HG03521 (cell line): ENCODE measurements at regions not wholly inside any gene's neighbourhood (a gene's known extent, or its start where the extent isn't known, plus 50 kb on each side); places are given as distances from the start of the nearest gene placed in this dataset.

ENCODE experiments used
- ATAC-seq: cut with Tn5 transposase; IDR thresholded peaks from one replicate; pipeline ENCODE4 v1.9.1; 2021; ENCODE audit warnings: mild to moderate bottlenecking, moderate library complexity; ENCODE audit not compliant: unreplicated experiment

DNA sequence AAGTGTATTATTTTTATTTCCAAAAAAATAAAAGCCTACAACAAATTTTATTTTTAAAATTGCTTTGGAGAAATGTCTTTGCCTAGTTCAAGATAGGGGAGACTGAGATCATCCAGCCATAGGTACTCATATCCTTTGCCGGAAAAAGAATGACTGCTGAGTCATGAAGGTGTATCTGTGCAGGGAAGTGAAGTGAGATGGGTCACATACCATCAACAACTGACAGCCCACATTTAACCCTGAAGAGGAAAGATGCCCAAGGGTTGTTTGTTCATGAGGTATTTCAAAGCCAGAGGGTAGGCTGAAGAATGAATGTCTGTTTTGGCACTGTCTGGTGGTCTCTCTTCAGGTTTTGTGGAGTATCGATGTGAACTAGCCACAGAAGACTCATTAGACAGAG, 106.7 kb upstream of the TTC29 start:
- ATAC-seq = no peak

DNA sequence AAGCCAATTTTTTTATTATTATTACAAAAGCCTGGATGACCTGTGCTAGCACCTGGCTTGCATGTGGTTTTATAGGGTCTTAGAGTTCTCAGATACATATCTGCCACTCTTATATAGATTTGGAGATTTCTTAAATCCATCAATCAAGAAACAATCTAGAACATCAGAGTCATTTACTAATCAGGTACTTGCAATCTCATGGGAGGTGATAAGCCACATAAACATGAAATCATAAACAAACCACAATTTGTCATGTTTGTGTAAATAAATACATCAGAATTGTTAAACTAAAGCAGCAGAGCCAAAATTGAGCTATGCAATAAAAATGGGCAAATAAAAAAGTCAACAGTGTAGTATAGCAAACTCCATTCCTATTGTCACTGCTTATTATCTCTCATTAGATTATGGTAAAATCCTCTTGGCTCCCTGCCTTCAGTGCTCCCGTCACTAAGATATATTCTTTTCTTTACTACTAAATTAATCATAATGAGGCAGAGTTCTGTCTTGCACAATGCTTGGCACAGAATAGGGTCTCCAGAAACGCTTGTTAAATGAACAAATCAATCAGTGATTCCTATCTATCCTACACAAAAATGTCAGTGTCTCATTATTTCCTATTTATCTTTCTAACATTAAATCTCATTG, 108.7 kb upstream of the TTC29 start:
- no peak for ATAC-seq

DNA sequence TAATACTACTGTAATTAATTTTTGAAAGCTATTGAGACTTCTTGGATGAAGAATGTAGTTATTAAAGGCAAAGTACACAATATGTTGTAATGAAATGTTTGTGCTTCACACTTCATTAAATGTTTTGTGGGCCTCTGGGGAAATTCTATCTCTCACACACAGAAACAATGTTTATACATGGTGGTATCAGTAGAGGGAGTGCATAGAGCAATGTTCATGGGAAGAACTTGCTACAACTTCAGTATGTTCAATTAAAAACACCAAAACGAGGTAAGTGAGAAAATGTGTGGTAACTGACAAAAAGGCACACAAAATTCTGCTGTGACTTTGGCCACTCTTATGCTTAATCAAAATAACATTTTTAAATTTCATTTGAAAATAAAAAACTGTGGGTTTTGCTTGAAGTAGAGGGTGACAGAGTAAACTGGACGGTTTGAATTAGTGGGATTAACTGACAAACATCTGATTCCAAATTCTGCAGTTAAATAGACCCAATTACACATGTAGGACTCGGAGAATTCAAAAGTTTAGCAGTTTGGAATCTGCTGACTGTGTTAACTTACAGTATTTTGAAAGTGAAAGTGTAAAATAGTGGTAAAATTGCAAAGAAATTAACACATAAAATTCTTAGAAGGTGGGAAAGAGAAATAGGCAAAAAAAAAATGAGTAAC, 111.4 kb upstream of the TTC29 start:
- ATAC-seq = no peak

GRCh38 chr4:147057611-147058190, 112.0 kb upstream of the TTC29 start:
- no peak for ATAC-seq

- no peak for ATAC-seq
Measured at GRCh38 chr4:147059064-147059731, 113.5 kb upstream of the TTC29 start.

DNA sequence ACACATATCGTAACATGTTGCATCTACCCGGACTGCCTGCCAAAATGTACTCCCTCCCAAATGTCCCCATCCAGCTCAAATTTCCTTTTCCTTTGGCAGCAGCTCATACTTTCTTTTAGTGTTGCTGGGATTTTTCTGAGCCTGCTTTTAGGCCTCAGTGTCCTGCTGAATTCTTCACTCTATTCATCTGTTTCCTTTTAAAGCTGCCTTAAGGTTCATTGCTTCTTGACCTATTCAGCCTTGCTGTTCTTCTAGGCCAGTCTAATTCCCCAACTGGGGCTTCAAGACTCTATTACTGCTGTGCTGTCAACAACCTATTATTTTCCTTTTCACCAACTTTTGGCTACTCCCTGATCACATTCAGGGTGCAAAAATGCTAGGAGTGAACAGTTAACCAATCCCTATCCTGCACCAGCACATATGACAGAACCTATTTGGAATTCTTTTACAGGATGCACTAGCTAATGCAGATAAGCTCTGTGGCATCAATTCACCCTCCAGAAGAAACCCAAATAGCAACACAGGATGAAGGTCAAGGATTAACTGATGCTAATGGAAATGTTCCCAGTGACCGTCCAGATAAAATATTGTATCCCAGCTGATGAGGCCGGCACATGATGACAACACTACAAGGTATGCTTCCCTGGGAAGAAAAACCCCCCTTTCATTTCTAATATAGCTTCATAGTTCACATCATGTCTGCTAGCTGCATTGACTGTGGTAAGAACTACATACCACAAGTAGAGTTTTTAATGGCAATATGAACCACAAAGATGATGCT, 114.7 kb upstream of the TTC29 start:
- ATAC-seq = no peak

GRCh38 chr4:147064856-147065255, 119.2 kb upstream of the TTC29 start:
- ATAC-seq = no peak

GRCh38 chr4:147068564-147068963, 122.9 kb upstream of the TTC29 start:
- no peak for ATAC-seq

- ATAC-seq = no peak
Measured at GRCh38 chr4:147071209-147071740, 125.6 kb upstream of the TTC29 start.

DNA sequence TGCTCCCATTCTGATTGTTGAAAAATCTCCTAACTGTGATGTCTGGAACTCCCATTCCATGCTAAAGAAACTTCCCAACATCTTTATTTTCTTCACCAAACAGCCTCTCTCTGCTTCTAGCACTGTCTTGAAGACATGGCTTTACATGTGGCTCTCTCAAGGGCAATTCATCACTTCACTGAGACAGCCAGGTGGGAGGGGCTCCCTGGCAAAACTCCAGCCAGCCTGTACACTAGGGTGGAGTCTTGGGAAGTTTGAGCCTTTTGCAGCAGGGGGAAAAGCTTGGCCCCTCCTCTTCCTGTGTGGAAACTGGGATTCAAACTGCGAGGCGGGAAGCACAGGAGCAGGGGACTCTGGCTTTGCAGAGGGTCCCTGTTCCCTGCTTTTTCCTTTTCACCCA, 130.5 kb upstream of the TTC29 start:
- no peak for ATAC-seq

DNA sequence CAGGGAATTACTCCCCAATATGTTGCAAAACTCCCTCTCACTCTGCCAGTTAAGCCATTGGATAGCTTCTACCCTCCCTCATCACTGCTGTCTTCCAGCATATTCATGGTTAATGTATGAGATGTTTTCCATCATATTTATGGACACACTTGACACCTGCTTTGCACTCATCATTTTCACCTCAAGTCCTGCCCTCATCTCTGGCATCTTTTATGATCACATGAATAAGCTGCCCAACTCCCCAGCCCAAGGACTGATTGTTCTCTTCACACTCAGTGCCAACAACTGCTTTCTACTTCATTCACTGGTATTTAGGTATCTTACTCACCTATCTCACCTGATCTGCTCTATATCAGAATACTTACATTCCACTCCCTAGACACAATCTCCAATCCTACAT, 131.1 kb upstream of the TTC29 start:
- ATAC-seq = no peak

- ATAC-seq = no peak
Measured at GRCh38 chr4:147078362-147078761, 132.7 kb upstream of the TTC29 start.

GRCh38 chr4:147078875-147079658, 133.4 kb upstream of the TTC29 start:
- ATAC-seq = no peak

DNA sequence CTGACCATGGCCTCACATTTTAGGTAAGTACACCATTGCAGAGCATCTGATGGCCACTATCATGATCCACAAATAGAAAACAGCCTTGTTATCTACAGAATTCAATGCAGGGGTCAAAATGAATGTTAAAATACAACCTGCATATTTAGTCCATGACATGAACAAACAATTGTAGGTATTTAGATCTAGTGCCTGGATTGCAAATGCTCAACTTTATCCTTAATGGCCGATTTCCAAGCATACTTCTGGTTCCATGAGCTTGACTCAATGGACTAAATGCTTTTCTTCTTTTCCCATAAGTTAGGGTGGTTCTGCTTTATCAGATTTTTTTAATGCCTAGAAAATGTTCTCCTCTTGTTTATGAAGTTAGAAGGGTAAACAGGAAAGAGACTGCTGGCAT, 139.2 kb upstream of the TTC29 start:
- no peak for ATAC-seq

DNA sequence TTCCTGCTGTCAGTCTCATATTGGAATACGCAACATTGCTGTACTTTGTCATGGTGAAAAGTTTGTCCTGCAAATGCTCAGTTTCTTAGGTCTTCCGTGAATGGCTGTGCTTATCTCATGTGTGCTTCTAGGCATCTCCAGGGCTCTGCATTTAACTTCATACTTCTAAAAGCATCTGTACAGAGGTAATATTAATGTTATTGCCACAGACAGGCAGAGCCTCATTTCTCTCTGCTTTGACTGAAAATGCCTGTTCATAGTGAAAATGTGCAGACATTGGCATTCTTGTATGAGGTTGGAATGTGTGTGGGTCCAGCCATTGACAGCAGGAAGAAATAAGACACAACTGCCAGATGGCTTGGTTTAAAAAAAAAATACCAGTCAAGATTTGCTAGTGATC, 140.1 kb upstream of the TTC29 start:
- no peak for ATAC-seq

DNA sequence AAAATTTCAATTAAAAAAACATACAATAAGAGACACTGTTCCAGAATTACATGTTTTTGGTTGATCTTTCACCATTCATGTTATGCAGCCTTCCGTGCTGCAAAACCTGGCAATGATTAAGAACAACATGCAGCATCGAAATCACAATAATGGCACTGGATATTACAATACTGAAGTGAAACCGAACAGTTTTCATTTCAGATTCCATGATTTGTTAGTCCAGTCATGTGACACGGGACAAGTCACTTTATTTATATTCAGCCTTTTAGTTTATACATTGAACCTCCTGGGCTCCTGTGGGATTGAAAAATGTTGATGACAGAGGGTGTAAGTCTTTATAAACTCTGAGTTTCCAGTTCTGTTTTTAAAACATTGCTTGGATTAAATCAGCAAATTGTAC, 142.5 kb upstream of the TTC29 start:
- ATAC-seq = no peak

- no peak for ATAC-seq
Measured at GRCh38 chr4:147090486-147090885, 144.8 kb upstream of the TTC29 start.

GRCh38 chr4:147093206-147093605, 147.5 kb upstream of the TTC29 start:
- ATAC-seq = no peak

DNA sequence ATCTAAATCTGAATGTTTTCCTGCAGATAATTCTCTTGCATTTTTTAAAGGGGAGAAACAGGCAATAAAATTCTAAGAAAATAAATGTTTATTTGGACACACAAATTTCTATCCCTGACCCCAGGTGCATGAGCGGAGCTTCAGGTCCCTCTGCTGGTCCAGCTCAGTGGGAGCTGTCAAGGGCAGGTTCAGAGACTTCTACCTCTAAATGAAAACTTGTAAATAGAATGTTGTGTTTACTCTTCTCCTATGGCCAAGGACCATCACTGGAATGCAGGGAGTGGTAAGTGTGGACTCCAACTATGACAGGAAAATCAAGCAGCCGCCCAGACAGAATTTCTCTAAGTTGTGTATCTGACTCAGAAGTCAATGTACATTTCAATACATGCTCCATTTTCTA, 148.6 kb upstream of the TTC29 start:
- ATAC-seq = no peak
